GM21447 (cell line): ENCODE measurements at regions not wholly inside any gene's neighbourhood (a gene's known extent, or its start where the extent isn't known, plus 50 kb on each side); places are given as distances from the start of the nearest gene placed in this dataset.

Experiments used
- ATAC-seq: cut with Tn5 transposase; IDR thresholded peaks from one replicate; pipeline ENCODE4 v1.9.1; 2021; ENCODE audit not compliant: unreplicated experiment

DNA sequence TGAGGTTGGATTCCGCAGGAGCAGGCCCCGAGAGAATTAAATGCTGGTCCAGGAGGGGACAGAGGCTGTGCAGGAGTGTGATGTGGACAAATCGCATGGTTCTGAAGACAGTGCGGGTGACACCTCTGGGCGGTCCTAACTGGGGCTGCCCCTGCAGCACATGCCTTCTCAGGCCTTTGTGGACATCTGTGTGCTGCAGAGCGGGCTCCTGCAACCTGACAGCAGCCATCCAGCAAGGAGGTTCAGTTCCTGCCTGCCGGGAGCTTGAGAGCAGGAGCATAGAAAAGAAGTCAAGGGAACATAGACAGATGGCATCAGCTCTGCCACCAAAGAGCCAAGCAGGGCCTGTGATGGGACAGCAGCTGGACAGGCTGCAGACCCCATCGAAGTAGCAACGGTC, 135.9 kb upstream of the PPP2R2D start:
- no peak for ATAC-seq

DNA sequence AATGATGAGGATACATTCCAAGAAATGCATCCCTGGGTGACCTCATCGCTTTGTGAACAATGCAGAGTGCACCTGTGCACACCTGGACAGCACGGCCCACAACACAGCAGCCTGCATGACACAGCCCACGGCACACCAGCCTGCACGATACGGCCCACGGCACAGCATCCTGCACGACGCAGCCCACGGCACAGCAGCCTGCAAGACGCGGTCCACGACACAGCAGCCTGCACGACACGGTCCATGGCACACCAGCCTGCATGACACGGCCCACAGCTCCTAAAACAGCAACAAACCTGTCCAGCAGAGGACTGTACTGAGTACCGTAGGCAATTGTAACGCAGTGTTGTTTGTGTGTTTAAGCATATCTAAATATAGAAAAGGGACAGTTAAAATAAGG, 134.7 kb upstream of the PPP2R2D start:
- ATAC-seq, result no peak

DNA sequence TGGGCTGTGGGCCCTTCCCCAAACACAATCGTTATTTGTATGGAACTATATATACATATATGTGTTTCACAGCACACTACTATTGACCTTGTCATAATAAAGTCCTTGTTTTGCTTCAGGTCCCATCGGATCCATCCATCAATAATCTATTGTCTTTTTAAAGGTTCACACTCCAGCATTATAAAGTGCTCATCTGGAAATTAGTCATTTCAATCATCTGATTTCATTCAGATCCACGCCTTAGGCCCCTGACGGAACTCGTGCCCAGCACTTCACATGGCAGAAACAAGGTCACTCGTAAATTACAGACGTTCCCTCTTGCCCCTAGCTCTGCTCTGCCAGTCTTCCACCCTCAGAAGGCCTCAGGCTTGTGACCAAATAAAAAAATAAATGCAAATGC, 133.1 kb upstream of the PPP2R2D start:
- ATAC-seq, result no peak

DNA sequence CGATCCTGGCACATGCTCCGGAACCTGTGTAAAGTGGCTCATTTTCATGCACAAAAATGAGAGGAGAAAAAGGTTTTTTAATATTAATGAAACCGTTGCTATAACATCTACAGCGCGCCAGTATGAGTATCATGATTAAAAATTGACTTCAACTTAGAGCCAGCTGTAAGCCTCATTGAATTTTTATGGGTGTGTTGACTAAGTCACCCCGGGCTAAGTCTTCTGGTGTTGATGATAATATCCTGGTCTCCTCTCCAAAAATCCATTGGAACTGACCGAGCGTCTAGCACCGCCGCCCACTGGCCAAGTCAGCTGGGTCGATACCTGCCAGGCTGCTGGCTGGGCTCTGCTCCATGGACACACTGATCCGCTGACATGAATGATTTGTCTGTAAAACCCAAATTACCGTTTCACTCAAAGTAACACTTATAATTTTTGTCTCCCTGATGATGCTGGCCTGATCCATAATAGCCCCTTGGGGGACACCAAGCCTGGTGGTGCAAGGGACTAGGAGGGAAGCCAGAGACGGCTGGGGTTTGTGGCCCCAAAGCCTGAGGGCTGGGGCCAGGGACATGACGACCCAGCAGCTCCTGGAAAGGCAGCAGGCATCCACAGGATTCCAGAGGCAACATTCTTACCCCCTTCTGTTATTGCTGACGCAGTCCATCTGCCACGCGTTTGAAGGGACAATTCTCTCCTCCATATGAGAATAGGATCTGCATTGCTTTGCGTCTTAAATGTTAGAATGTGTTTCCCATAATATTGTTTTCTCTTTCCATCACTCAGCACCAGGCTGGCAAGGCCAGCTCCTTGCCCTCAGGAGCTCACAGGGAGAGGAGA, 131.0 kb upstream of the PPP2R2D start:
- no peak for ATAC-seq

DNA sequence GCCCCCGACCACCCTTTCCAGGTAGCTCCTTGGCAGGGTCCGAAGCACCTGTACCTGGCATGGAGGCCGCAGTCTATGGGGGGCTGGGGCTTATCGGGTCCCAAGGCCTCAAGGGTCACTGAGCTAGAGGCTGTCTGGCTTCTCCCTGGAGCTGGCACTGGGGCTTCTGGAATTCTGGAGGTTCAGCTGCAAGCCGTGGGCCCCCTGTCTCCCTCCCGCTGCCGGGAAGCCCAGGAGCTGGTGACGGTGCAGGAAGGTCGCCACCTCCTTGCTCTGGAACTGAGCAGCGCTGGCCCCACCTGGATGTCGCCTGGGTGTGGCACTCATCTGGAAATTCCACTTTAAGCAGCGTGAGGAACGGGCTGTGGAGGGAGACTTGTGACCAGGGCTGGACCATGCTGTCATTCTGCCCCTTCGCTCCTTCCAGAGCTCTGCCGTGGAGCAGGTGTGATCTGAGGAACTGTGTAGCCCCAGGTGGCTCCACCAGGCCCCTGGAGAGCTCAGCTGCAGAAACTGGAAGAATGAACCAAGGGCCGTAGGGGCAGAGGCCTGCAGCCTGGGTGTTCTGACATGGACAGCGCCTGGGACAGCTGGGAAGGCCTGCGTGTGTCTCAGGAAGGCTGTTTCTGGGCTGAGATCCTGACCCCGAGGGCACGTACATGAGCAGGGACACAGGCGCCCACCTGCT, 129.7 kb upstream of the PPP2R2D start:
- ATAC-seq, result no peak

DNA sequence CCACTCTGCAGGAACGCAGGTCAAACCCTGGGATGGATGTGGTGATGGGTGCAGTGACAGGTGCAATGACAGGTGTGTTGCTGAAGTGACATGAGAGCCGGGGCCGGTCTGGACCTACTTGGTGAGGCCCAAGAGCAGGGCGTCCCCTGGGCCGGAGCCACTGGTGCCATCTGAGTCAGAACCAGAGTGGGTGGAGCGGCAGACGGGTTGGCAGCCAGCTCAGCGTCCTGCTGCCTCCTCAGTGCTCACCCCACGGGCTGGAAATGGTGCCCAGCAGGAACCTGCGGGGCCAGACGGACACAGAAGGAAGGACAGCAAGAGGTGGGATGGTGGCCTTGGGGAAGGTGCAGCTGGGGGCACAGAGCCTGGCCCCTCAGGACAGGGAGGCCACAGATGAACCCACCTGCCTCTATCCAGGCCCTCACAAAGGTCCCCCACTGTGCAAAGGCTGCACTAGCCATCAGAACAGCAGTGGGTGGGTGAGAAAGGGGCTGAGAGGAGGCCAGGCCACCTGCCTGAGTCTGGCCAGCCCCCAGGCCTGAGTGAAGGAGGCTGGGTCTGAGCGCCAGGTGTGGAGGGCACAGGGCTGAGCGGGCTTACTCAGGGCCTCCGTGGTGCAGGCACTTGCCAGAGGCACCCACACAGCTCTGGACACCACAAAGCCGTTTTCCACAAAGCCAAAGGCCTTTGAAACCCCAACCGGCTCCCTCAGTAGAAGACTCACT, 129.0 kb upstream of the PPP2R2D start:
- ATAC-seq, result no peak

DNA sequence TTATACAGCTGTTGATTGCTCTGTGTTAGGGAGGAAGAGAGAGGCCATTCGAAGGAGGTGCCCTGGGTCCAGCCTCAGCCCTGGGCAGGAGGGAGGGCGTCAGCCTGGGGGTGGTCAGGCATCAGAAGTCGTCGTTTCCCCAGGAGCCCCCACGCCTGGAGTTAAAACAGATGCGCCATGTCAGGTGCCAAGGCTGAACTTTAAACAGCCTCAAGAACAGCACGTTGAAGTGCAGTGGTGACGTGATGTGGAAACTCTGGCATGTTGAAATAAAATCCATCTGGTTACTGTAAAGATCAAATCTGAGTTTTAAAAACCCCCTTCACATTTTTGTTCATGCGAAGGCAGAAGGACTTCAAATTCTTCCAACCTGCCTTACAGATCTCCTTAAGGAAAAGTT, 128.4 kb upstream of the PPP2R2D start:
- no peak for ATAC-seq

DNA sequence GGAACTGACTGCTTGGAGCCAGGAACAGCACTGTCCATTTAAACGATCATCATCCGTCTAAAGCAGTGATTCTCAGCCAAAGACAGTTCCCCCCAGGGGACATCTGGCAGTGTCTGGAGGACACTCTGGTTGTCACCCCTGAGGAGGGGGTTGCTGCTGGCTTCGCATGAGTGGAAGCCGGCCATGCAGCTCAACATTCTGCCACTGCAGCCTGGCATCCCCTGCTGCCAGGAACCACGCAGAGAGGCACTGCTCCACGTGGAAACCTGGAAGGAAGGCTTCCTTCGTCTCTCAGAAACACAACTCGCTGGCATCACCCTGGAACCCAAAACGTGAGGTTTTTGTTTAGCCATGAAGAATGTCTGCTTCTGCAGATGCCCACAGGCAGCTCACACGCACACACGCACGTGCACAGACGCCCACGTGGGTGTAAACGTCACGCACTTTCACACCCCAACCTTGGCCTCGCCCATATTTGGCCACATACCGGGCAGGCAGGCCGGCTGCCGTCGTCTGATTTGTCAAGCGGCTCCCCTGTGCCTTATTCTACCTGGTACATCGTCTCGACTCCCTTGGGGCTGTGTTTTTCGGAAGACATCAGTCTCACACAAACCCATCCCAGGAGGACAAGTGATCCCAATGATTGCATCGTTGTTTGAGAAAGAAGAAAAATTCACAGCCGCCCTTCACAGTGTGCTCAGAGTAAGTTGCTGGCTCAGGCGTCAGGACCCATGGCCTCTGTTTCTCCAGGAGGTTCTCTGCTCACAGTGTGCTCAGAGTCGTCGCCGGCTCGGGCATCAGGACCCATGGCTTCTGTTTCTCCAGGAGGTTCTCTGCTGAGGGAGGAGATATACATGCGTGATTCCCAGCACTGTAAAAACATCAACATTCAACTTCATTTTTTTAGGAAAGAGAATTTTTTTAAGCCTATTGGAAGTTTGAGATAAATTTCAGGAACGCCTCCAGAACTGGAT, 127.2 kb upstream of the PPP2R2D start:
- no peak for ATAC-seq

DNA sequence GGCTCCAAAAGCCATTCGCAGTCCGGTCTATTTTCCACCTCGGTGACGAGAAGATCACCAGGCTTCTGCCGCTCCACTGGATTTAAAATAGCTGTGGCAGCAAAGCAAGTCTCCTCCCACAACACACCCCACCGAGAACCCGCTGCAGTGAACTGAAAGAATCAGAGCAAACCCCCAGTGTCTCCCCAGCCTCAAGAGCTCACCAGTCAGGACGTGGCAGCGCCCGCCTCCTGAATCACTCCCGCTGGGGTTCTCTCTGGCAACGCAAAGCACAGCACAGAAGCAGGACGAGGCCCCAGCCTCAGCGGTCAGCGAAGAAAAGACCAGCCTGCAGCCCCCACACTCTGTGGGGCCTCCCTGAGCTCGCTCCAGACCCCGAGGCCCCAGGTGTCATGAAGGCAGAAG, 126.1 kb upstream of the PPP2R2D start:
- ATAC-seq, result no peak

DNA sequence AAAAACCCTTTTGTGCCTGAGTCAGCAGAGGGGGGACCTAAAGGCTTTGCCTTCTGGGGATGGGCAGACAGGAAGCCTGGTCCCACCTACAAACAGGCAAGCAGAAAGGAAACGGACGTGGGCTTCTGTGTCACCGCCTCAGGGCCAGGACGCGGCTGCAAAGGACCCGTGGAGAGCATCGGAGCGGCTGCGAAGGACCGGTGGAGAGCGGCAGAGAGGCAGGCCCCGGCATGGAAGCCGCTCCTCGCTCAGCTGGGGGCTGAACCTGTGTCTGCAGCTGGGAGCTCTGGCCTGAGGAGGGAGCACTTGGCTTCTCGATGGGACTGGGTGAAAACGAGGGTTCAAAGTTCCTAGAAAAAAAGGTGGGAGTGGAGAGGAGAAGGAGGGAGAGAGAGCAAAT, 125.4 kb upstream of the PPP2R2D start:
- no peak for ATAC-seq

DNA sequence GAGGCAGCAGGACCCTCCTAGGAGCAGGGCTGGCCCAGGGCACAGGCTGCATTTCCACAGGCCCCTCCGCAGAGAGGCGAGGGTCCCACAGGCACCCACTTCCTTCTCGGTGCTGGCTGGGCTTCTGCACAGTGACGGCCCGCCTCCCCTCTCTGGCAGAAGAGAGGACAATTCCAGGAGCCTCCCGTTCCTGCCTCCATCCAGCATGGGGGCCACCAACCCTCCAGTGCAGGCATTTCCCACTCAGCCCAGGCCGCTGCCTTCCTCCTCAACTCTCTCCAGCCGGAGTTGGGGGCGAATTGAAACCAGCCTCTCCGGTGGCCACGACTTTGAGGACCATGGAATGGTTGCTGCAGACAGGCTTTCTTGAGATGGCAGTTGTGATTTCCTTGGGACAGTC, 125.0 kb upstream of the PPP2R2D start:
- no peak for ATAC-seq

DNA sequence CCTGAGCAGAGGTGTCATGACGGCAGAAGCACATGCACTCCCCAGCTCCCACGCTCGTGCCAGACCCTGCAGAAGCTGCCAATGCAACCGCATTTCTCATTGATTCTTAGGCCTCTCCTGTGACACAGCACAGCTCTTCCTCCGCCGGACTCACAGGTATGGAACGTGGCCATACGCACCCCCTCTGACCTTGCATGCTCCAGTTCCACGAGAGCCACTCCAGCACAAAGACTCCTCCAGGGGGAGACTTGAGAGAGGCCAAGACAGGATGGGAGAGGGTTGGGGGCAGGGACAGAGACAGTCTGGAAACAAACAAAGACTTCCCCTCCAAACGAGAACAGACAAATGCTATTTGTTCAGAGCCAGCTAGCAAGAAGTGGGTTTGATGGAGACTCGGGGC, 124.3 kb upstream of the PPP2R2D start:
- no peak for ATAC-seq

DNA sequence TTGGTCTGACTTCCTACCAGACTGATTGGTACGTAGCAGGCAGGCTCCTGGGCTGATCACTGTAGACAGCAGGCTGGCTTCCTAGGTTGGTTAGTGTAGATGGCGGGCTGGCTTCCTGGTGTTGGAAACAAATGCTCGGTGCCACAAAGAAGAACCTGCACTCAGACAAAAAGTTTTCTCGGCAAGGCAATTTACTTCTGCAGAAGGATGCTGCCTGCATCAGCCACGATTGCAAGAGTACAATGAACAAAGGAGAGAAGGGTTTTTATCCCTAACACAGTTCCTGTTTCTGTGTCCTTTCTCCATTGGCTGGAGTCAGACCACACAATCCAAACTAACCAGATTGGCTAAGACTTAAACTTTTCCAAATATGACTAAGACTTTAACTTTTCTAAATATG, 123.6 kb upstream of the PPP2R2D start:
- ATAC-seq, result no peak

DNA sequence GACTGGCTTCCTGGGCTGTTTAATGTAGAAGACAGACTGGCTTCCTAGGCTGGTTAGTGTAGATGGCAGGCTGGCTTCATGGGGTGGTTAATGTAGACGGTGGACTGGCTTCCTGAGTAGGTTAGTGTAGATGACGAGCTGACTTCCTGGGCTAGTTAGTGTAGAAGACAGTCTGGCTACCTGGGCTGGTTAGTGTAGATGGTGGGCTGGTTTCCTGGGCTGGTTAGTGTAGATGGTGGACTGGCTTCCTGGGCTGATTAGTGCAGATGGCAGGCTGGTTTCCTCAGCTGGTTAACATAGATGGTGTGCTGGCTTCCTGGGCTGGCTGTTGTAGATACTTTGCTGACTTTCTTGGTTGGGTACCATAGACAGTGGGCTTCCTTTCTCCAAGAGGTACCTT, 122.9 kb upstream of the PPP2R2D start:
- no peak for ATAC-seq

DNA sequence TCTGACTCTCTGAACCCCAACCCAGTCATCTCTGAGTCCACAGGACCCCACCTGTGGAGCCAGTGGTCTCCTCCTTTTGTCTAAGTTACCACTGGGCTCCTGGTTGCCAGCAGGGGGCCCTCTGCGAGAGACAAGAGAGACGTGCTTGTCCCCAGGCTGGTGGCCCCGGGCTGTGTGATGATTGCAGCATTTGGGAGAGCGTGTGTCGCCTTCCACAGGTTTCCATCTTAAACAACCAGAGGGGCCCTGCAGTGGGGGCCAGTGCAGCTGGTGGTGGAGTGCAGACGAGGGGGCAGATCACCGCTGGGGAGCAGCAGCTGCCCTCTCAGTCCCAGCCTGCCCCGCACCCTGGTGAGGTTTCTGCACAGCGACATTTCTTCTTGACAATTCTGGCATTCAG, 122.4 kb upstream of the PPP2R2D start:
- ATAC-seq, result no peak

DNA sequence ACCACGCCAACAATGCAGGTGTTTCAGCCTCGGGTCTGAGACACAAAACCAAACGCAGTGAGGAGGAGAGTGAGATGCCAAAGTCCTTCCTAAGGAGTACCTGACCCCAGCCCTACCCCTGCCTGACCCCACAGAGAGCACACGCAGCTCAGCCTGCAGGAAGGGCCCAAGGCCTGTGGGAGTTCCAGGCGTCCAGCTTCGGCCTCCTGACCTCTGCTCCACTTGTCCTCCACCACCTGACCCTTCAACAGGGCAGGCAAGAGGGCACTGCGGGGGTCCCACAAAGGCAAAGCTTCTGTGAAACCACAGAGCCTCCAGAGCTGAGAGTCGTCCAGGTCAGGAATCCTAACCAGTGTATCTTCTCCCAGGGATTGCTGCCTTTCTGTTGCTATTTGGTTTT, 122.0 kb upstream of the PPP2R2D start:
- ATAC-seq, result no peak

DNA sequence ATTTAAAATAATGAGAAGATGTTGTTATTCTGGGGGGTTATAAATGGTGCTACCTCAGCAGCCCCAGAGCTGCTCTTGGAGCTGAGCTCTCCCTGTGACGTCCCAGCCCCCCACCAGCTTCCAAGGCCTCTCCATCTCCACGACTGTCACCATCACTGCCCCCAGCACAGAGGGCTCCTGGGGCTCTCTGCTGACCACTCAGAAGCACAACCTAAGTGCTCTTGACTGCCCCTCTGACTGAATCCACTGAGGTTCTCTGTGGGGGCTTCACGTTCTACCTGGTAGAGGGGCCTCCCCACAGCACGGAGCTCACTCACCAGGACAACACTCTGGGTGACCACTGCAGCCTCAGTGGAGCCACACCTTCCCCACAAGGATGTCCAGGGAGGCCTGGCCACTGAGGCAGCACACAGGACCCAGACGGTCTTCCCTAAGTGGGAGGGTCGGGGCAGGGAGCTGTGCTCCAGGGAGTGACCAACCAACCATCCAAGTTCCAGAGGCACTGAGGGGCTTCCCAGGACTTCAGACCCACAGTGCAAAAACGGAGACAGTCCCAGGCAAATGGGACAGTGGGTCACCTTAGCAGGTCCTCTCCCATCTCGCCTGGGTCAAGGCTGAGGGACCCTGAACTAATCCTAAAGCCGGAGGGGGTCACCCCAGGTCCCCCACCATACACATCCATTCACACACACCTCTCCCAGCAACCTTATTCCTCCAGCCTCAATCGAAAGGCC, 121.0 kb upstream of the PPP2R2D start:
- no peak for ATAC-seq

DNA sequence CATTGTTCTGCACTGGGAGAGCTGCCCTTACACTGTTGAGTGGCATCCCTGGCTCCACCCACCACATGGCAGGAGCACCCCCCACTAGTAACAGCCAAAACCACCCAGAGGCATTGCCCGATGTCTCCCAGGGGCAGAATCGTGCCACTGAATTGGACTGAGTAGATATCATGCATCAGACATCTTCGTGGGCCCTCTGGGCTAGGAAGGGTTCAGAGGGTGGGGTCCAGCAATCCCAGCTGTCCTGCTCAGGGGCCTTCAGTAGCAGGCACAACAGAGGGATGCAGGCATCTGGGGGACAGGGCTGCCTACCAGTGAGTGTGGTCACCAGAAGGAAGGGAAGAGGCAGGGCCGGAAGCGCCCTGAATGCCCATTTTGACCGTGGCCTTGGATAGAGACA, 119.7 kb upstream of the PPP2R2D start:
- no peak for ATAC-seq

DNA sequence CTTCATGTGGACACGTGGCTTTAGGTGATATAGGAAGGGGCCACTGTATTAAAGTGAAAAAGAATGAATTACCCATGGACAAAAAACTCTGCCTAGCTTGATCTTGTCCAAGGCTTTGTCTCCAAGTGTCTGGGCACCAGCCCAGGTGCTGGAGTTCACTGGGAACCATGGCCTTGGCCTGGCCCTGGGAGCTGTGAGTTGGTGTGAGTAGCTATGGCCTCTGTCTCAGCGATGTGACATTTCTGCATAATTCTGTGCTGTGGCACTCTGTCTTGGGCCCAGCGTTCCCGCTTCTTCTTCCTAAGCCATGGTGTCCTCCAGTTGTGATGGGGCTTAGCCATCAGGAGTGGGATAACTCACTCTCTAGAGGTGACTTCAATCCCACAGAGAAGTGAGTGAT, 119.0 kb upstream of the PPP2R2D start:
- no peak for ATAC-seq
